Fibroblast of the aortic adventitia (primary cell): ENCODE measurements at regions not wholly inside any gene's neighbourhood (a gene's known extent, or its start where the extent isn't known, plus 50 kb on each side); places are given as distances from the start of the nearest gene placed in this dataset.

Source experiments
- DNase-seq: peaks from one replicate; pipeline ENCODE4 v3.0.0-alpha.2; 2010; ENCODE audit warnings: low read depth
- H3K4me3 ChIP-seq: 2 replicates; pipeline ENCODE4 v1.5.1; 2011; ENCODE audit warnings: low read depth, mild to moderate bottlenecking, control low read depth, low read length, moderate library complexity
- CTCF ChIP-seq: IDR thresholded peaks from 2 replicates; pipeline ENCODE4 v1.5.1; 2011; ENCODE audit warnings: mild to moderate bottlenecking, low read length, control low read depth, inconsistent platforms; ENCODE audit not compliant: insufficient read depth

GRCh38 chr7:89648509-89648908 is 505.8 kb upstream of the STEAP1 start:
- DNase-seq, result no peak
- H3K4me3 ChIP-seq, result no peak overlapping the region
- TF ChIP-seq CTCF, result no peak

- TF ChIP-seq CTCF, result no peak
- no peak for DNase-seq
- no peak overlapping the region for H3K4me3 ChIP-seq
Measured at GRCh38 chr7:89655946-89656345, 498.3 kb upstream of the STEAP1 start.

- no peak for TF ChIP-seq CTCF
- H3K4me3 ChIP-seq, result no peak overlapping the region
- no peak for DNase-seq
Measured at GRCh38 chr7:89661876-89662275, 492.4 kb upstream of the STEAP1 start.

GRCh38 chr7:89666136-89666835 is 488.0 kb upstream of the STEAP1 start:
- TF ChIP-seq CTCF, result no peak
- no peak for DNase-seq
- H3K4me3 ChIP-seq, result no peak overlapping the region

- no peak for TF ChIP-seq CTCF
- no peak for DNase-seq
- H3K4me3 ChIP-seq, result no peak overlapping the region
Measured at GRCh38 chr7:89680161-89680560, 474.1 kb upstream of the STEAP1 start.

GRCh38 chr7:89681448-89681847 is 472.8 kb upstream of the STEAP1 start:
- no peak for TF ChIP-seq CTCF
- no peak overlapping the region for H3K4me3 ChIP-seq
- DNase-seq, result no peak

- no peak for TF ChIP-seq CTCF
- no peak overlapping the region for H3K4me3 ChIP-seq
- no peak for DNase-seq
Measured at GRCh38 chr7:89685287-89685686, 469.0 kb upstream of the STEAP1 start.
